ENCODE measurements at regions not wholly inside any gene's neighbourhood (a gene's known extent, or its start where the extent isn't known, plus 50 kb on each side); places are given as distances from the start of the nearest gene placed in this dataset.
"Not testable (repeated sequence)": the region's sequence is repeated elsewhere in the genome, so short reads cannot be mapped to it uniquely, and the experiment has no call there.

- H3K4me2 ChIP-seq = peak overlapping the region; percentile 46
- H3K4me1 ChIP-seq (ENCODE audit: low read depth, poor library complexity, severe bottlenecking) = peaks cover 15% of the 10 kb centered on the region
- peak overlapping the region; percentile 14; the same call in 1 of the 2 replicates for H2AFZ ChIP-seq (ENCODE audit: low read depth)
- no peak overlapping the region for H3K9ac ChIP-seq
- H4K20me1 ChIP-seq (ENCODE audit: insufficient read depth) = no peaks in the 10 kb centered on the region
- no peaks in the 10 kb centered on the region for H3K79me2 ChIP-seq (ENCODE audit: insufficient read depth, low read depth)
- no peak overlapping the region for H3K4me3 ChIP-seq (IDR thresholded peaks at IDR 0.05; ENCODE audit: insufficient read depth, low read depth, low read length)
- no peaks in the 10 kb centered on the region for H3K27me3 ChIP-seq (ENCODE audit: insufficient read depth, low read depth)
- no peaks in the 10 kb centered on the region for H3K36me3 ChIP-seq (ENCODE audit: insufficient read depth)
- H3K27ac ChIP-seq = no peak overlapping the region
- TF ChIP-seq, protein P1, sequence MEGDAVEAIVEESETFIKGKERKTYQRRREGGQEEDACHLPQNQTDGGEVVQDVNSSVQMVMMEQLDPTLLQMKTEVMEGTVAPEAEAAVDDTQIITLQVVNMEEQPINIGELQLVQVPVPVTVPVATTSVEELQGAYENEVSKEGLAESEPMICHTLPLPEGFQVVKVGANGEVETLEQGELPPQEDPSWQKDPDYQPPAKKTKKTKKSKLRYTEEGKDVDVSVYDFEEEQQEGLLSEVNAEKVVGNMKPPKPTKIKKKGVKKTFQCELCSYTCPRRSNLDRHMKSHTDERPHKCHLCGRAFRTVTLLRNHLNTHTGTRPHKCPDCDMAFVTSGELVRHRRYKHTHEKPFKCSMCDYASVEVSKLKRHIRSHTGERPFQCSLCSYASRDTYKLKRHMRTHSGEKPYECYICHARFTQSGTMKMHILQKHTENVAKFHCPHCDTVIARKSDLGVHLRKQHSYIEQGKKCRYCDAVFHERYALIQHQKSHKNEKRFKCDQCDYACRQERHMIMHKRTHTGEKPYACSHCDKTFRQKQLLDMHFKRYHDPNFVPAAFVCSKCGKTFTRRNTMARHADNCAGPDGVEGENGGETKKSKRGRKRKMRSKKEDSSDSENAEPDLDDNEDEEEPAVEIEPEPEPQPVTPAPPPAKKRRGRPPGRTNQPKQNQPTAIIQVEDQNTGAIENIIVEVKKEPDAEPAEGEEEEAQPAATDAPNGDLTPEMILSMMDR (conservative IDR thresholded peaks at IDR 0.05; ENCODE audit: low read depth, low read length) = no peak
Observed at GRCh38 chr2:584863-585823, 92.1 kb downstream of the TMEM18 start.

- Histone ChIP-seq H3K79me2 (ENCODE audit: insufficient read depth, low read depth) (no peaks in the 10 kb centered on the region), H3K4me3 (IDR thresholded peaks at IDR 0.05; ENCODE audit: insufficient read depth, low read depth, low read length) (no peak overlapping the region), H3K4me2 (no peak overlapping the region), H3K27ac (no peak overlapping the region), H4K20me1 (ENCODE audit: insufficient read depth) (no peaks in the 10 kb centered on the region), H3K4me1 (ENCODE audit: low read depth, poor library complexity, severe bottlenecking) (peaks cover 15% of the 10 kb centered on the region), H3K36me3 (ENCODE audit: insufficient read depth) (no peaks in the 10 kb centered on the region), H3K9ac (no peak overlapping the region), H2AFZ (ENCODE audit: low read depth) (no peak overlapping the region), H3K27me3 (ENCODE audit: insufficient read depth, low read depth) (no peaks in the 10 kb centered on the region)
- TF ChIP-seq, protein P1 (conservative IDR thresholded peaks at IDR 0.05; ENCODE audit: low read depth, low read length) = no peak
Observed at GRCh38 chr2:583666-584065, 93.5 kb downstream of the TMEM18 start.

DNA sequence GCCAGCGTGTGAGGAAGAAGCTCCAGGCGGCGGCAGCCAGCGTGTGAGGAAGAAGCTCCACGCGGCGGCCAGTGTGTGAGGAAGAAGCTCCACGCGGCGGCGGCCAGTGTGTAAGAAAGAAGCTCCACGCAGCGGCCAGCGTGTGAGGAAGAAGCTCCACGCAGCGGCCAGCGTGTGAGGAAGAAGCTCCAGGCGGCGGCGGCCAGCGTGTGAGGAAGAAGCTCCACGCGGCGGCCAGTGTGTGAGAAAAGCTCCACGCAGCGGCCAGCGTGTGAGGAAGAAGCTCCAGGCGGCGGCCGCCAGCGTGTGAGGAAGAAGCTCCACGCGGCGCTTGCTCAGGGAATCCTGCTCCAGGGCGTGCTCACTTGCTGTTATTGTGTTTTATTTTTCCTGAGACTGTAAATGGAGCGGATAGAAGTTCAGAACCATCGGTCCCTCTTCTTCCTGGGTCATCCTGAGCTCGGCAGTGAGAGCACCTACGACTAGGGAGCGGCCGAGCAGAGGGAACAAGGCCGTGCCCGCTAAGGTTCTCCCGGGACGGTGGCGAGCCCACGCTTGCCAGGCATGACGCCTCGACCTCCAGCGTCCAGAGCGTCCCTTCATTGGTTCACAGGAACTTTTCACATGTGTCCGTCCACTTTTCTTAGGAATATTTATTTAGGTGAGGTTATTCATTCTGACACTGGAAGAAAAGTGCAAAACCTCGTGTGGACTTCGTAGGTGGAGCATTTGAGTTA lies 94.2 kb downstream of the TMEM18 start:
- TF ChIP-seq, protein P1 (conservative IDR thresholded peaks at IDR 0.05; ENCODE audit: low read depth, low read length) = no peak
- Histone ChIP-seq H3K27ac (no peak overlapping the region), H2AFZ (ENCODE audit: low read depth) (no peak overlapping the region), H3K4me2 (no peak overlapping the region), H3K36me3 (ENCODE audit: insufficient read depth) (no peaks in the 10 kb centered on the region), H3K9ac (no peak overlapping the region), H3K27me3 (ENCODE audit: insufficient read depth, low read depth) (no peaks in the 10 kb centered on the region), H3K4me1 (ENCODE audit: low read depth, poor library complexity, severe bottlenecking) (peaks cover 15% of the 10 kb centered on the region), H3K4me3 (IDR thresholded peaks at IDR 0.05; ENCODE audit: insufficient read depth, low read depth, low read length) (no peak overlapping the region), H3K79me2 (ENCODE audit: insufficient read depth, low read depth) (no peaks in the 10 kb centered on the region), H4K20me1 (ENCODE audit: insufficient read depth) (no peaks in the 10 kb centered on the region)

- H3K36me3 ChIP-seq (ENCODE audit: insufficient read depth); H4K20me1 ChIP-seq (ENCODE audit: insufficient read depth); H3K4me2 ChIP-seq; H3K4me3 ChIP-seq (IDR thresholded peaks at IDR 0.05; ENCODE audit: insufficient read depth, low read depth, low read length); H3K79me2 ChIP-seq (ENCODE audit: insufficient read depth, low read depth); H3K27ac ChIP-seq; H3K27me3 ChIP-seq (ENCODE audit: insufficient read depth, low read depth); H2AFZ ChIP-seq (ENCODE audit: low read depth); H3K9ac ChIP-seq: not testable (repeated sequence)
- H3K4me1 ChIP-seq (ENCODE audit: low read depth, poor library complexity, severe bottlenecking) = peaks cover 15% of the 10 kb centered on the region
Observed at GRCh38 chr2:582289-582688, 94.9 kb downstream of the TMEM18 start.
